GM12873 (cell line): ENCODE measurements at regions not wholly inside any gene's neighbourhood (a gene's known extent, or its start where the extent isn't known, plus 50 kb on each side); places are given as distances from the start of the nearest gene placed in this dataset.

ENCODE experiments used
- CTCF ChIP-seq: IDR thresholded peaks from 2 replicates; pipeline ENCODE4 v1.5.1; 2012; ENCODE audit warnings: low read depth, mild to moderate bottlenecking, moderate library complexity, low read length, control low read depth; ENCODE audit not compliant: insufficient read depth; ENCODE audit errors: missing control alignments

DNA sequence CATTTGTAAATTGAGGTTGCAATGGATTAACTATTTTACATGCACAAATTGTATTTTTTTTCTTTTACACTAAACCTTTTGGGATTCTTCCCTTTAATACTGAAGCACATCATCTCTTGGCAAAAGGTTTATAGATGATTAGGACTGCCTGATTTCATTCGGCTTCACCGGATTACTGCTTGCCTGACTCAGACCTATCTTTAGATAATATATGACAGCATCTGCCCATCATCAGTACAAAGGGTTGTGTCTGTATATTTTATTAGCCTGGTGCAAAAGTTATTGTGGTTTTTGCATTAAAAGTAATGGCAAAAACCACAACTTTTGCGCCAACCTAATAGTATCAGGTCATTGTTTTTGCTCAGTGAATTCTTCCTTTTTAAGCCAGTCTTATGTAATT, 316.2 kb upstream of the HTR2A start:
- TF ChIP-seq CTCF, result no peak

DNA sequence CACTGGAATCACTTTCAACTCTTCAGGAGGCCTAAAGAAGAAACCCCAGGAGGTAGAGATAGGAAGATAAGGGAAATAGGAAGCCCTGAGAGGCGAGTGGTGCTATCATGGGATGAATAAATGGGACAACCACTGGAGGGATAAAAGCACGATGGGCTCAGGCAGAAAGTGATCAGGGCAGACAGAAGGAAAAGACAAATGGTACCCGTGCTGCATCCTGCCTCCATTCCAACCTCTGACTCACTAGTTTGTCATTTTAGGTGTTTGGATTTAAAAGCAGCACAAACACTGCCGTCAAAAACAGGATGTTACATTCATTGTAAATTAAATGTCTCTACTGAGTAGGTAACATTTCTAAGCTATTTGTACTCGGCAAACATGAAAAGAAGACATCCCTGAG, 314.3 kb upstream of the HTR2A start:
- no peak for TF ChIP-seq CTCF

- no peak for TF ChIP-seq CTCF
These were observed 309.3 kb upstream of the HTR2A start for GRCh38 chr13:47206111-47206510.

GRCh38 chr13:47190696-47191305, 293.9 kb upstream of the HTR2A start:
- no peak for TF ChIP-seq CTCF

DNA sequence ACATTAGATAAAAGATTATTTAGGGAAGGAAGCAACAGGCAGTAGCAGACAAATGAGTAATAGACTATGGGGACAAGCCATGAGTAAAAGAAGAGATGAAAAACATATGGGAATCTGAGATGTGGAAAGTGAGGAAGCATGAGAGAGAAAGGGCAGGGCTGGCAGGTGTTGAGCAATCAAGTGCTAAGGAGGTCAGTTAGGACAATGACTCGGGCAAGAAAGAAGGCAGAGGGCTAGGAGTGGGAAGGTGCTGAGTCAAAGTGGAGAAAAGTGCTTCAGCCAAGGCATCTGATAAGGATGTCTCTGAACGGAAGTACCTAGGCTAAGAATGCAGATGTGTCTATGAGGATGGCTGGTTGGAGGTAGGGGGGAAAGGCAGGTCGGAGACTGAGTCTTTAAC, 291.9 kb upstream of the HTR2A start:
- no peak for TF ChIP-seq CTCF

DNA sequence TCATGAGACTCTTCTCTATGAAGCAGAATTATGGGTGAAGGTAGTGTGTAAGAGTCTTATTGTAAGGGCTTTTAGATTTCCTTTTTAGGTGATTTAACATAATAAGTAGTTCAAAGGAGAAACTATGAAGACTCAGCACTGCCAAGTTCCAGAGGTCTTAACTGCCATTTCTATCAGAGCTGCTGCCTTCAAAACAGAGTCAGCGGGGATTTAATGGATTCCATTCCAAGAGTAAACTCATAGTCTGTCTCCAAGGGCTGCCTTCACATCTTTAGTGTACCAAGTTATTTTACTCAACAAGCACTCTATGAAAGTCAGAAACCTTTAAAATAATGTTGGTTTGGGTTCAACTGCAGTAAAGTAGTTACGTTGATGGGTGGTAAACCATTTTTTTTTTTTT, 289.6 kb upstream of the HTR2A start:
- no peak for TF ChIP-seq CTCF

GRCh38 chr13:47184321-47184720, 287.5 kb upstream of the HTR2A start:
- no peak for TF ChIP-seq CTCF
